K562 (cell line): ENCODE measurements at regions not wholly inside any gene's neighbourhood (a gene's known extent, or its start where the extent isn't known, plus 50 kb on each side); places are given as distances from the start of the nearest gene placed in this dataset.
A peak's percentile ranks its signal among the peaks of the same experiment; 100 is the strongest.
"Not testable (repeated sequence)": the region's sequence is repeated elsewhere in the genome, so short reads cannot be mapped to it uniquely, and the experiment has no call there.

Experiments used
- ZBTB40 ChIP-seq, 2 experiments: fragments of 450-650 bp in 1 of 2; sonication (generic) in 1 of 2; formaldehyde crosslinking in 1 of 2; IDR thresholded peaks; 2 replicates each; pipeline versions ENCODE4 v1.7.1 to v1.9.0; 2016 to 2022; ENCODE audit warnings: inconsistent platforms in 1 of 2, mild to moderate bottlenecking in 1 of 2, missing genetic modification reagents in 1 of 2

- TF ChIP-seq ZBTB40 (IDR thresholded peaks at IDR 0.05): peak; percentile 49; the same call in 1 of the 2 replicates
- TF ChIP-seq ZBTB40 (CRISPR knock-in tag; IDR thresholded peaks at IDR 0.05): not testable (repeated sequence)
- TF ChIP-seq, all 486 proteins: peak for 13; not testable (repeated sequence) for 473
These were observed 145.2 kb upstream of the PITRM1 start (continued) for GRCh38 chr10:3317553-3318479.
